HG03039 (cell line): ENCODE measurements at regions not wholly inside any gene's neighbourhood (a gene's known extent, or its start where the extent isn't known, plus 50 kb on each side); places are given as distances from the start of the nearest gene placed in this dataset.

ENCODE experiments used
- ATAC-seq: cut with Tn5 transposase; IDR thresholded peaks from one replicate; pipeline ENCODE4 v1.9.1; 2021; ENCODE audit warnings: mild to moderate bottlenecking, moderate library complexity; ENCODE audit not compliant: unreplicated experiment

GRCh38 chr9:20291201-20291600, 331.1 kb downstream of the MLLT3 start:
- ATAC-seq, result no peak

- ATAC-seq, result no peak
Observed at GRCh38 chr9:20290257-20290656, 332.0 kb downstream of the MLLT3 start.

GRCh38 chr9:20289423-20290010, 332.8 kb downstream of the MLLT3 start:
- no peak for ATAC-seq

- ATAC-seq, result no peak
Observed at GRCh38 chr9:20286969-20287368, 335.3 kb downstream of the MLLT3 start.

GRCh38 chr9:20286154-20286700, 336.1 kb downstream of the MLLT3 start:
- ATAC-seq, result no peak

- ATAC-seq, result no peak
Observed at GRCh38 chr9:20284601-20285289, 337.6 kb downstream of the MLLT3 start.

- ATAC-seq, result no peak
Observed at GRCh38 chr9:20280330-20280729, 342.0 kb downstream of the MLLT3 start.

GRCh38 chr9:20276762-20277161, 345.5 kb downstream of the MLLT3 start:
- ATAC-seq, result no peak

GRCh38 chr9:20271723-20272122, 350.6 kb downstream of the MLLT3 start:
- ATAC-seq, result no peak

GRCh38 chr9:20271096-20271495, 351.2 kb downstream of the MLLT3 start:
- ATAC-seq, result no peak

GRCh38 chr9:20270161-20270560, 352.1 kb downstream of the MLLT3 start:
- no peak for ATAC-seq

- ATAC-seq, result no peak
Observed at GRCh38 chr9:20269620-20270019, 352.7 kb downstream of the MLLT3 start.

GRCh38 chr9:20264896-20265295, 357.4 kb downstream of the MLLT3 start:
- ATAC-seq, result no peak

GRCh38 chr9:20262611-20263010, 359.7 kb downstream of the MLLT3 start:
- ATAC-seq, result no peak

GRCh38 chr9:20256284-20256948, 365.9 kb downstream of the MLLT3 start:
- ATAC-seq, result no peak

GRCh38 chr9:20255052-20255451, 367.2 kb downstream of the MLLT3 start:
- ATAC-seq, result no peak

GRCh38 chr9:20253635-20254034, 368.7 kb downstream of the MLLT3 start:
- no peak for ATAC-seq

- ATAC-seq, result no peak
Observed at GRCh38 chr9:20252778-20253177, 369.5 kb downstream of the MLLT3 start.

GRCh38 chr9:20250791-20251190, 371.5 kb downstream of the MLLT3 start:
- no peak for ATAC-seq

- ATAC-seq, result no peak
Observed at GRCh38 chr9:20244271-20244670, 378.0 kb downstream of the MLLT3 start.

- ATAC-seq, result no peak
Observed at GRCh38 chr9:20243841-20244240, 378.5 kb downstream of the MLLT3 start.
